Stimulated activated memory B cell treated with anti-CD40 and anti-IgM and Interleukin-4, amounts not matched to agents 10 μg/mL and 1 μg/mL and 100 μg/mL, for 72 hours (primary cell): ENCODE measurements at regions not wholly inside any gene's neighbourhood (a gene's known extent, or its start where the extent isn't known, plus 50 kb on each side); places are given as distances from the start of the nearest gene placed in this dataset.
"Not testable (repeated sequence)": the region's sequence is repeated elsewhere in the genome, so short reads cannot be mapped to it uniquely, and the experiment has no call there.

ENCODE experiments used
- ATAC-seq: fragments of 150-1000 bp; cut with Tn5 transposase; 2 replicates; pipeline ENCODE4 v1.10.0; 2021
- H3K27ac Mint-ChIP-seq: one replicate; pipeline ENCODE4 v1.8.0; 2022; ENCODE audit warnings: mild to moderate bottlenecking, mixed read lengths
- H3K27me3 Mint-ChIP-seq: one replicate; pipeline ENCODE4 v1.8.0; 2022; ENCODE audit warnings: mixed read lengths
- H3K36me3 Mint-ChIP-seq: one replicate; pipeline ENCODE4 v1.8.0; 2022; ENCODE audit warnings: mixed read lengths
- H3K4me1 Mint-ChIP-seq: one replicate; pipeline ENCODE4 v1.8.0; 2022; ENCODE audit warnings: mixed read lengths
- H3K4me3 Mint-ChIP-seq: one replicate; pipeline ENCODE4 v1.8.0; 2022; ENCODE audit warnings: mild to moderate bottlenecking, moderate library complexity, mixed read lengths
- H3K9me3 Mint-ChIP-seq: one replicate; pipeline ENCODE4 v1.8.0; 2022; ENCODE audit warnings: mixed read lengths

GRCh38 chr18:70397259-70397925, 108.5 kb downstream of the SOCS6 start:
- Mint-ChIP-seq H3K36me3 (no peaks in the 10 kb centered on the region), H3K27me3 (no peaks in the 10 kb centered on the region), H3K9me3 (peaks cover 5% of the 10 kb centered on the region), H3K27ac (no peak overlapping the region), H3K4me3 (no peak overlapping the region), H3K4me1 (no peaks in the 10 kb centered on the region)
- no peak for ATAC-seq

GRCh38 chr18:70395771-70396170, 106.9 kb downstream of the SOCS6 start:
- not testable (repeated sequence) for H3K4me3 Mint-ChIP-seq, H3K9me3 Mint-ChIP-seq, H3K36me3 Mint-ChIP-seq, H3K27me3 Mint-ChIP-seq, H3K27ac Mint-ChIP-seq, ATAC-seq, H3K4me1 Mint-ChIP-seq

- H3K9me3 Mint-ChIP-seq: peaks cover 5% of the 10 kb centered on the region
- no peak for ATAC-seq
- H3K4me1 Mint-ChIP-seq: no peaks in the 10 kb centered on the region
- H3K36me3 Mint-ChIP-seq: no peaks in the 10 kb centered on the region
- H3K27me3 Mint-ChIP-seq: no peaks in the 10 kb centered on the region
- no peak overlapping the region for H3K4me3 Mint-ChIP-seq
- no peak overlapping the region for H3K27ac Mint-ChIP-seq
Observed at GRCh38 chr18:70394672-70395071, 105.8 kb downstream of the SOCS6 start.

- Mint-ChIP-seq H3K9me3 (peaks cover 5% of the 10 kb centered on the region), H3K27me3 (no peaks in the 10 kb centered on the region), H3K4me1 (no peaks in the 10 kb centered on the region), H3K4me3 (no peak overlapping the region), H3K36me3 (no peaks in the 10 kb centered on the region), H3K27ac (no peak overlapping the region)
- no peak for ATAC-seq
Observed at GRCh38 chr18:70390371-70391090, 101.7 kb downstream of the SOCS6 start.

GRCh38 chr18:70389036-70389435, 100.2 kb downstream of the SOCS6 start:
- H3K27me3 Mint-ChIP-seq, H3K4me3 Mint-ChIP-seq, H3K4me1 Mint-ChIP-seq, H3K9me3 Mint-ChIP-seq, H3K36me3 Mint-ChIP-seq, H3K27ac Mint-ChIP-seq, ATAC-seq: not testable (repeated sequence)

GRCh38 chr18:70387027-70387426, 98.2 kb downstream of the SOCS6 start:
- H3K4me1 Mint-ChIP-seq: no peaks in the 10 kb centered on the region
- H3K27me3 Mint-ChIP-seq: peaks cover 7% of the 10 kb centered on the region
- no peak for ATAC-seq
- no peak overlapping the region for H3K27ac Mint-ChIP-seq
- no peak overlapping the region for H3K4me3 Mint-ChIP-seq
- no peaks in the 10 kb centered on the region for H3K36me3 Mint-ChIP-seq
- H3K9me3 Mint-ChIP-seq: no peaks in the 10 kb centered on the region

GRCh38 chr18:70386582-70386981, 97.7 kb downstream of the SOCS6 start:
- Mint-ChIP-seq H3K4me1 (no peaks in the 10 kb centered on the region), H3K27me3 (peaks cover 12% of the 10 kb centered on the region), H3K36me3 (no peaks in the 10 kb centered on the region), H3K9me3 (no peaks in the 10 kb centered on the region), H3K27ac (no peak overlapping the region), H3K4me3 (no peak overlapping the region)
- ATAC-seq: no peak

GRCh38 chr18:70385474-70385873, 96.6 kb downstream of the SOCS6 start:
- Mint-ChIP-seq H3K4me1 (no peaks in the 10 kb centered on the region), H3K27me3 (peaks cover 12% of the 10 kb centered on the region), H3K27ac (no peak overlapping the region), H3K4me3 (no peak overlapping the region), H3K9me3 (no peaks in the 10 kb centered on the region), H3K36me3 (no peaks in the 10 kb centered on the region)
- no peak for ATAC-seq

GRCh38 chr18:70384181-70384790, 95.4 kb downstream of the SOCS6 start:
- H3K9me3 Mint-ChIP-seq: no peaks in the 10 kb centered on the region
- ATAC-seq: peak; percentile 31
- H3K4me3 Mint-ChIP-seq: no peak overlapping the region
- H3K27ac Mint-ChIP-seq: no peak overlapping the region
- H3K27me3 Mint-ChIP-seq: peaks cover 12% of the 10 kb centered on the region
- no peaks in the 10 kb centered on the region for H3K4me1 Mint-ChIP-seq
- H3K36me3 Mint-ChIP-seq: no peaks in the 10 kb centered on the region

GRCh38 chr18:70382992-70383717, 94.3 kb downstream of the SOCS6 start:
- H3K9me3 Mint-ChIP-seq: no peaks in the 10 kb centered on the region
- ATAC-seq: no peak
- H3K4me1 Mint-ChIP-seq: no peaks in the 10 kb centered on the region
- no peaks in the 10 kb centered on the region for H3K36me3 Mint-ChIP-seq
- peaks cover 12% of the 10 kb centered on the region for H3K27me3 Mint-ChIP-seq
- no peak overlapping the region for H3K4me3 Mint-ChIP-seq
- no peak overlapping the region for H3K27ac Mint-ChIP-seq

GRCh38 chr18:70382017-70382416, 93.2 kb downstream of the SOCS6 start:
- no peak for ATAC-seq
- Mint-ChIP-seq H3K9me3 (no peaks in the 10 kb centered on the region), H3K4me1 (no peaks in the 10 kb centered on the region), H3K27ac (no peak overlapping the region), H3K4me3 (no peak overlapping the region), H3K36me3 (no peaks in the 10 kb centered on the region), H3K27me3 (peaks cover 12% of the 10 kb centered on the region)

- H3K27ac Mint-ChIP-seq: no peak overlapping the region
- H3K9me3 Mint-ChIP-seq: peaks cover 2% of the 10 kb centered on the region
- no peaks in the 10 kb centered on the region for H3K36me3 Mint-ChIP-seq
- no peaks in the 10 kb centered on the region for H3K4me1 Mint-ChIP-seq
- no peak overlapping the region for H3K4me3 Mint-ChIP-seq
- peaks cover 12% of the 10 kb centered on the region for H3K27me3 Mint-ChIP-seq
- no peak for ATAC-seq
Observed at GRCh38 chr18:70380915-70381896, 92.4 kb downstream of the SOCS6 start.
